K562 (cell line): ENCODE measurements at regions not wholly inside any gene's neighbourhood (a gene's known extent, or its start where the extent isn't known, plus 50 kb on each side); places are given as distances from the start of the nearest gene placed in this dataset.
A peak's percentile ranks its signal among the peaks of the same experiment; 100 is the strongest.

ENCODE experiments used
- ATAC-seq: fragments of 200-7000 bp; cut with Tn5 transposase; 3 replicates; pipeline ENCODE4 v1.9.1; 2020; ENCODE audit warnings: moderate library complexity
- BruUV-seq: library from RNA; stranded (reverse); fragments of 400-500 nt; replicated peaks from 2 replicates; lab custom pipeline; 2021; lab: Mats Ljungman, UMichigan
- CTCF ChIA-PET: fragments of 300-600 bp; formaldehyde crosslinking; extraction: SDS; loops from one replicate; lab custom pipeline; 2021; ENCODE audit warnings: low intra/inter-chr PET ratio; lab: Yijun Ruan, JAX
- POLR2A ChIA-PET: fragments of 300-600, 350-650 bp; sonication (Branson Sonifier 250); formaldehyde crosslinking; extraction: SDS; loops from one replicate; lab custom pipeline; 2021; ENCODE audit warnings: antibody characterized with exemption, inconsistent platforms; lab: Yijun Ruan, JAX
- DNase-seq, 4 experiments: peaks; one replicate each; pipeline versions ENCODE4 v3.0.0 to v3.0.0-alpha.2; 2011 to 2018; ENCODE audit warnings: low spot score in 3 of 4, mixed read lengths in 3 of 4; ENCODE audit errors: extremely low read depth in 1 of 4
- FAIRE-seq: peaks from 2 replicates; lab custom pipeline; 2011; peaks lifted over from hg19 to GRCh38; lab: Jason Lieb, UNC
- H2AFZ ChIP-seq: 2 replicates; pipeline ENCODE4 v1.6.0; 2011; ENCODE audit warnings: low read depth, low read length, control low read depth, inconsistent platforms
- H3K27ac ChIP-seq: fragments of 200-600 bp; 3 replicates; pipeline ENCODE4 v1.8.0; 2011; ENCODE audit warnings: low read depth, mild to moderate bottlenecking, control low read depth, inconsistent platforms, low read length, moderate library complexity, mixed read lengths; ENCODE audit errors: extremely low read depth
- H3K27me3 ChIP-seq, 2 experiments: fragments of 300-600 bp in 1 of 2; 2 replicates in 1 of 2; 3 replicates in 1 of 2; pipeline versions ENCODE4 v1.6.0 to v1.8.0; 2011; ENCODE audit warnings: inconsistent platforms in 2 of 2, low read length in 2 of 2, mild to moderate bottlenecking in 1 of 2, mixed read lengths in 1 of 2, moderate library complexity in 1 of 2; ENCODE audit not compliant: control insufficient read depth in 2 of 2, insufficient read depth in 2 of 2
- H3K36me3 ChIP-seq: fragments of 300-600 bp; 3 replicates; pipeline ENCODE4 v1.8.0; 2011; ENCODE audit warnings: mild to moderate bottlenecking, low read length, inconsistent platforms; ENCODE audit not compliant: control insufficient read depth, insufficient read depth
- H3K4me1 ChIP-seq, 2 experiments: fragments of 200-600 bp in 1 of 2; replicated peaks in 1 of 2; 2 replicates in 1 of 2; 3 replicates in 1 of 2; pipeline versions ENCODE4 v1.5.1 to v1.8.0; 2011; ENCODE audit warnings: inconsistent platforms in 2 of 2, low read length in 2 of 2, mild to moderate bottlenecking in 1 of 2, mixed read lengths in 1 of 2, moderate library complexity in 1 of 2; ENCODE audit not compliant: control insufficient read depth in 2 of 2, insufficient read depth in 2 of 2
- H3K4me2 ChIP-seq: 2 replicates; pipeline ENCODE4 v1.6.1; 2011; ENCODE audit warnings: low read length, control low read depth, inconsistent platforms, mixed read lengths; ENCODE audit not compliant: insufficient read depth
- H3K4me3 ChIP-seq: fragments of 200-600 bp; sonication (generic), shearing (Covaris generic); 2 replicates; pipeline ENCODE4 v1.5.1; 2016; ENCODE audit warnings: control low read depth, inconsistent platforms
- H3K79me2 ChIP-seq: fragments of 200-600 bp; 3 replicates; pipeline ENCODE4 v1.8.0; 2011; ENCODE audit warnings: low read length, inconsistent platforms; ENCODE audit not compliant: control insufficient read depth, insufficient read depth
- H3K9ac ChIP-seq, 2 experiments: 2 replicates each; pipeline versions ENCODE4 v1.6.0 to v1.6.1; 2011; ENCODE audit warnings: low read depth in 2 of 2, low read length in 2 of 2, control low read depth in 1 of 2, inconsistent platforms in 1 of 2, mild to moderate bottlenecking in 1 of 2, mixed read lengths in 1 of 2; ENCODE audit not compliant: insufficient read depth in 1 of 2
- H3K9me1 ChIP-seq: one replicate; pipeline ENCODE4 v1.6.0; 2011; ENCODE audit warnings: inconsistent platforms, mild to moderate bottlenecking, low read length, moderate library complexity; ENCODE audit not compliant: control insufficient read depth, insufficient read depth
- H3K9me3 ChIP-seq: replicated peaks from 2 replicates; pipeline ENCODE4 v1.5.1; 2011; ENCODE audit warnings: low read depth, low read length, inconsistent platforms; ENCODE audit not compliant: control insufficient read depth, insufficient read depth
- H4K20me1 ChIP-seq: replicated peaks from 2 replicates; pipeline ENCODE4 v1.6.1; 2011; ENCODE audit warnings: low read length, inconsistent platforms, mixed read lengths; ENCODE audit not compliant: control insufficient read depth, insufficient read depth
- KDM1A ChIP-seq, 2 experiments: fragments of 450-650 bp; IDR thresholded peaks; 2 replicates each; pipeline ENCODE4 v1.6.1; 2016; ENCODE audit warnings: mild to moderate bottlenecking in 2 of 2
- MNT ChIP-seq, 2 experiments: fragments of 450-650 bp; conservative IDR thresholded peaks; 2 replicates each; pipeline ENCODE4 v1.6.1; 2017; ENCODE audit warnings: mild to moderate bottlenecking in 2 of 2, moderate library complexity in 2 of 2
- NFIC ChIP-seq: fragments of 450-650 bp; IDR thresholded peaks from 2 replicates; pipeline ENCODE4 v1.6.1; 2017; ENCODE audit warnings: mild to moderate bottlenecking, inconsistent platforms
- OTX1 ChIP-seq: fragments of 450-650 bp; formaldehyde crosslinking; IDR thresholded peaks from 2 replicates; pipeline ENCODE4 v1.4.0; 2022; ENCODE audit warnings: mild to moderate bottlenecking
- ZNF253 ChIP-seq: fragments of 250-450 bp; sonication (Bioruptor Pico); conservative IDR thresholded peaks from 2 replicates; pipeline ENCODE4 v1.6.1; 2021; ENCODE audit warnings: mild to moderate bottlenecking
- ZNF408 ChIP-seq: fragments of 250-450 bp; sonication (Bioruptor Pico); IDR thresholded peaks from 2 replicates; pipeline ENCODE4 v1.4.0; 2020; ENCODE audit warnings: low read depth, mild to moderate bottlenecking, moderate library complexity
- WGBS: fragments of 100-300 bp; shearing (Covaris generic); methylation state at CpG from one replicate; pipeline ENCODE4 v1.1.6; 2016; ENCODE audit warnings: low coverage, mixed read lengths; ENCODE audit not compliant: insufficient coverage; ENCODE audit errors: missing lambda C conversion rate; 5-methylcytosine and 5-hydroxymethylcytosine counted together
- in situ Hi-C: fragments of 300-500 bp; cut with MboI; formaldehyde crosslinking; loops from 4 replicates; pipeline ENCODE4 v1.15.0; 2018; ENCODE audit warnings: inconsistent platforms, mixed read lengths
- intact Hi-C: fragments of 100-400 bp; cut with micrococcal nuclease; formaldehyde crosslinking; loops from 2 replicates; pipeline ENCODE4 v1.14.2; 2022

GRCh38 chr18:30334781-30335180 lies 707.8 kb downstream of the DSC3 start:
- no peaks in the 10 kb centered on the region for H3K9me3 ChIP-seq
- H3K4me3 ChIP-seq, result no peak overlapping the region
- no peak for DNase-seq
- intact Hi-C loops, result no loop called here
- no peak overlapping the region for H3K4me2 ChIP-seq
- 6% methylated on average over 7 of the region's 7 CpGs for WGBS
- no peak for TF ChIP-seq OTX1 (CRISPR knock-in tag)
- TF ChIP-seq NFIC, result 0 out of 2 replicates have a peak, but pooled peaks have one; percentile 22
- TF ChIP-seq MNT (conservative IDR thresholded peaks at IDR 0.05), result no peak
- no peak for TF ChIP-seq ZNF408 (CRISPR knock-in tag)
- TF ChIP-seq KDM1A (IDR thresholded peaks at IDR 0.05), result no peak
- no peak for TF ChIP-seq ZNF253 (CRISPR knock-in tag)
- no peaks in the 10 kb centered on the region for H3K79me2 ChIP-seq
- no peaks in the 10 kb centered on the region for H3K4me1 ChIP-seq
- no peak overlapping the region for H3K9ac ChIP-seq
- no TSS peak for BruUV-seq
- no peak overlapping the region for H3K27ac ChIP-seq
- ATAC-seq, result peak; percentile 34; the same call in 1 of the 3 replicates
- H3K36me3 ChIP-seq, result no peaks in the 10 kb centered on the region
- no peak for FAIRE-seq
- ChIA-PET POLR2A (no interaction called here), CTCF (no interaction called here)
- no peaks in the 10 kb centered on the region for H3K9me1 ChIP-seq
- no peaks in the 10 kb centered on the region for H4K20me1 ChIP-seq
- H2AFZ ChIP-seq, result no peak overlapping the region; the same call in 1 of the 2 replicates
- in situ Hi-C loops, result no loop called here
- no peaks in the 10 kb centered on the region for H3K27me3 ChIP-seq
